Ovary (tissue), 7 donors: ENCODE measurements at regions not wholly inside any gene's neighbourhood (a gene's known extent, or its start where the extent isn't known, plus 50 kb on each side); places are given as distances from the start of the nearest gene placed in this dataset.

Experiments used
- DNase-seq, 5 donors: peaks; one replicate each; pipeline ENCODE4 v3.0.0-alpha.2; 2019 to 2020
- H3K27ac ChIP-seq, 2 donors: fragments of 200-600 bp; one replicate each; pipeline versions ENCODE4 v1.5.1 to v1.8.0; 2019 to 2022
- H3K27me3 ChIP-seq: fragments of 200-600 bp; one replicate; pipeline ENCODE4 v1.8.0; 2022
- H3K36me3 ChIP-seq: fragments of 200-600 bp; sonication (generic); one replicate; pipeline ENCODE4 v1.5.1; 2019
- H3K4me1 ChIP-seq: one replicate; pipeline ENCODE4 v1.8.1; 2013; ENCODE audit warnings: mild to moderate bottlenecking, moderate library complexity; ENCODE audit not compliant: insufficient read depth
- H3K4me3 ChIP-seq: fragments of 200-600 bp; sonication (generic); one replicate; pipeline ENCODE4 v1.5.1; 2017
- H3K9me3 ChIP-seq, 2 donors: fragments of 200-600 bp in 1 of 2; sonication (generic) in 1 of 2; one replicate each; pipeline versions ENCODE4 v1.5.1 to v1.8.1; 2013 to 2019; ENCODE audit warnings: mild to moderate bottlenecking in 1 of 2, moderate library complexity in 1 of 2
- EP300 ChIP-seq: sonication (generic); formaldehyde crosslinking; IDR thresholded peaks from one replicate; pipeline ENCODE4 v1.6.1; 2017; ENCODE audit warnings: antibody characterized with exemption
- POLR2A ChIP-seq: fragments of 450-650 bp; IDR thresholded peaks from one replicate; pipeline ENCODE4 v1.6.1; 2017; ENCODE audit warnings: antibody characterized with exemption, mild to moderate bottlenecking, moderate library complexity
- WGBS, 3 donors: extraction: QIAGEN DNeasy Blood & Tissue Kit in 1 of 3; methylation state at CpG; one replicate each; pipeline versions ENCODE4 v1.1.5 to v1.1.7; 2013 to 2017; 5-methylcytosine and 5-hydroxymethylcytosine counted together
- intact Hi-C, 4 donors: fragments of 100-400 bp; cut with DNase I; formaldehyde crosslinking; loops; one replicate each; pipeline versions ENCODE4 v1.11.0 to v1.15.1; 2022 to 2023
- TF ChIP-seq, protein P1 (sequence below), 3 donors: fragments of 450-650 bp in 2 of 3; fragments of 200-600 bp in 1 of 3; IDR thresholded peaks; one replicate each; pipeline versions ENCODE4 v1.5.1 to v1.8.0; 2016 to 2022; ENCODE audit warnings: antibody characterized with exemption in 3 of 3, mild to moderate bottlenecking in 1 of 3
- donor health status: DM: no; HTN: no; CAD: no; lungs with moderate emphysema.
- donor health status: DM: no; HTN: no; CAD: no.
- donor health status: Bipolar disorder and iron deficiency.
- donor health status: DM: no; HTN: no; CAD: no.
- donor health status: DM: yes; HTN: yes; CAD: no.

DNA sequence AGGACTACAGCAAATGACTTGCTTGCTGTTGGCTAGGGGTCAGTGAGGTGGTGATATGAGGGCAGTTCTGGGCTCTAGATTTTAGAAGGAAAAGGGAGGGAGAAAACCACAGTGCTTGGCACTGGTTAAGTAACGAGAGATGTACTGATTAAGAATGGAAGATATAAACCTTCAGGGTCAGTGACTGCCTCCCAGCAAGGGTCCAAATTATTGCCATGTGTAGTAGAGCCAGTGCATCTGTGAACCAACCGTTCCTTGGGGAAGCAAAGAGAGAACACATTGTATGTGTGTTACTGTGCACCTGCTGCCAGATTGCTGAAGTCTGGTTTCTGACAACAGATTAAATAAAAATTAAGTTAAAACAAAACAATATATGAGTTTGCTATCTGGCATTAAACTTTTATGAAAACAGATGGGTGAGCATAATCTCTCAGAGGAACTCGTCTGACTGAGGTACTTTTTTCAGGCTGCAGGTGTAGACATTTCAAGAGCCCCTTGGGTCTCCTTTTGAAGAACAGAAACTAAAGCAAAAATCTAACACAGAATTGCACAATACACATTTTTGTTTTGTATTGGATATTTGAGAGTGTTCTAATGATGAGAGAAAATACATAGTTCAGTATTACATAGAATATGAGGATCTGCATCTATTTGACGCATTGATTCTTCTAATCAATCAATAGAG is 1120.6 kb downstream of the SORCS3 start:
- Histone ChIP-seq H3K9me3 (no peaks in the 10 kb centered on the region), H3K4me3 (no peak overlapping the region), H3K27ac (no peak overlapping the region), H3K36me3 (no peaks in the 10 kb centered on the region), H3K4me1 (no peaks in the 10 kb centered on the region), H3K27me3 (no peaks in the 10 kb centered on the region)
- no peak for DNase-seq
- intact Hi-C loops = no loop called here
- WGBS, 3 donors = 60 to 71% (median 69%) methylated on average over 4 of the region's 4 CpGs
- TF ChIP-seq POLR2A (no peak), EP300 (no peak)
- TF ChIP-seq, protein P1, sequence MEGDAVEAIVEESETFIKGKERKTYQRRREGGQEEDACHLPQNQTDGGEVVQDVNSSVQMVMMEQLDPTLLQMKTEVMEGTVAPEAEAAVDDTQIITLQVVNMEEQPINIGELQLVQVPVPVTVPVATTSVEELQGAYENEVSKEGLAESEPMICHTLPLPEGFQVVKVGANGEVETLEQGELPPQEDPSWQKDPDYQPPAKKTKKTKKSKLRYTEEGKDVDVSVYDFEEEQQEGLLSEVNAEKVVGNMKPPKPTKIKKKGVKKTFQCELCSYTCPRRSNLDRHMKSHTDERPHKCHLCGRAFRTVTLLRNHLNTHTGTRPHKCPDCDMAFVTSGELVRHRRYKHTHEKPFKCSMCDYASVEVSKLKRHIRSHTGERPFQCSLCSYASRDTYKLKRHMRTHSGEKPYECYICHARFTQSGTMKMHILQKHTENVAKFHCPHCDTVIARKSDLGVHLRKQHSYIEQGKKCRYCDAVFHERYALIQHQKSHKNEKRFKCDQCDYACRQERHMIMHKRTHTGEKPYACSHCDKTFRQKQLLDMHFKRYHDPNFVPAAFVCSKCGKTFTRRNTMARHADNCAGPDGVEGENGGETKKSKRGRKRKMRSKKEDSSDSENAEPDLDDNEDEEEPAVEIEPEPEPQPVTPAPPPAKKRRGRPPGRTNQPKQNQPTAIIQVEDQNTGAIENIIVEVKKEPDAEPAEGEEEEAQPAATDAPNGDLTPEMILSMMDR (IDR thresholded peaks at IDR 0.05) = no peak

GRCh38 chr10:105759669-105760068 is 1118.6 kb downstream of the SORCS3 start:
- intact Hi-C loops = no loop called here
- 36 to 42% (median 40%) methylated on average over 3 of the region's 3 CpGs for WGBS, 3 donors
- Histone ChIP-seq H3K4me1 (no peaks in the 10 kb centered on the region), H3K4me3 (no peak overlapping the region), H3K36me3 (no peaks in the 10 kb centered on the region), H3K27me3 (no peaks in the 10 kb centered on the region), H3K27ac (no peak overlapping the region), H3K9me3 (no peaks in the 10 kb centered on the region)
- no peak for TF ChIP-seq POLR2A
- TF ChIP-seq, protein P1 (IDR thresholded peaks at IDR 0.05) = no peak
- TF ChIP-seq EP300 = no peak
- no peak for DNase-seq

GRCh38 chr10:105758209-105758998 is 1117.3 kb downstream of the SORCS3 start:
- no peak overlapping the region for H3K4me3 ChIP-seq
- H3K27ac ChIP-seq = no peak overlapping the region
- no peak for DNase-seq
- no peaks in the 10 kb centered on the region for H3K4me1 ChIP-seq
- intact Hi-C loops = no loop called here
- no peaks in the 10 kb centered on the region for H3K36me3 ChIP-seq
- 75 to 84% (median 77%) methylated on average over 2 of the region's 2 CpGs for WGBS, 3 donors
- no peaks in the 10 kb centered on the region for H3K9me3 ChIP-seq
- no peaks in the 10 kb centered on the region for H3K27me3 ChIP-seq
- TF ChIP-seq EP300 = no peak
- TF ChIP-seq, protein P1 (IDR thresholded peaks at IDR 0.05) = no peak
- no peak for TF ChIP-seq POLR2A

DNA sequence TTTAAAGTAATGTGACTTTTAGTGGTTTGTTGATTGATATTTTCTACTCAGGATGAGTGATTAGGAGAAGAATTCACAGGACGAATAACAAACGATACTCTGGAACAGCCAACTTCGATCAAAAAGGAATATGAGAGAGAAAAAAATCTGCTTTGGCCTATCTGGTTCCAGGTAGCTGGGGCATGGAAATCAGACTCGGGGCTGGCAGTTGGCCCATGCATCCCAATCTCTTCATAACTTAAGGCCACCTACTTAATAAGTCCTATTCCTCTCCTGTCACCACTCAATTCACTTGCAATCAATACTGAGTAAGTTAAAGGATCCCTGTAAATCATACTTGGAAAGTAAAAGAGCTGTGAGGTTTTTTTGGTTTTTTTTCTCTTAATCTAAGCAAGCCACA is 1116.2 kb downstream of the SORCS3 start:
- TF ChIP-seq, protein P1 (IDR thresholded peaks at IDR 0.05) = no peak
- TF ChIP-seq POLR2A (no peak), EP300 (no peak)
- intact Hi-C loops = no loop called here
- Histone ChIP-seq H3K36me3 (no peaks in the 10 kb centered on the region), H3K9me3 (no peaks in the 10 kb centered on the region), H3K27ac (no peak overlapping the region), H3K4me1 (no peaks in the 10 kb centered on the region), H3K4me3 (no peak overlapping the region), H3K27me3 (no peaks in the 10 kb centered on the region)
- WGBS, 3 donors = 6 to 19% (median 10%) methylated on average over 4 of the region's 4 CpGs
- DNase-seq = no peak
